ENCODE measurements at regions not wholly inside any gene's neighbourhood (a gene's known extent, or its start where the extent isn't known, plus 50 kb on each side); places are given as distances from the start of the nearest gene placed in this dataset.
A peak's percentile ranks its signal among the peaks of the same experiment; 100 is the strongest.

GRCh38 chr16:86063760-86064405 is 164.9 kb downstream of the IRF8 start:
- no peak for DNase-seq

- no peak for DNase-seq
Measured at GRCh38 chr16:86064431-86065250, 165.7 kb downstream of the IRF8 start.

GRCh38 chr16:86065711-86066110 is 166.7 kb downstream of the IRF8 start:
- no peak for DNase-seq

GRCh38 chr16:86066811-86067210 is 167.8 kb downstream of the IRF8 start:
- DNase-seq: no peak

GRCh38 chr16:86067516-86067915 is 168.6 kb downstream of the IRF8 start:
- no peak for DNase-seq

GRCh38 chr16:86067936-86068335 is 169.0 kb downstream of the IRF8 start:
- DNase-seq: no peak

- DNase-seq: no peak
Measured at GRCh38 chr16:86068722-86069121, 169.8 kb downstream of the IRF8 start.

- DNase-seq: no peak
Measured at GRCh38 chr16:86069736-86070298, 170.9 kb downstream of the IRF8 start.

- DNase-seq: no peak
Measured at GRCh38 chr16:86070484-86070883, 171.5 kb downstream of the IRF8 start.

- no peak for DNase-seq
Measured at GRCh38 chr16:86070971-86071370, 172.0 kb downstream of the IRF8 start.

- DNase-seq: no peak
Measured at GRCh38 chr16:86071611-86072240, 172.8 kb downstream of the IRF8 start.

- DNase-seq: peak; percentile 62
Measured at GRCh38 chr16:86072328-86073102, 173.6 kb downstream of the IRF8 start.

- DNase-seq: no peak
Measured at GRCh38 chr16:86073103-86073625, 174.2 kb downstream of the IRF8 start.

- DNase-seq: no peak
Measured at GRCh38 chr16:86073763-86074493, 175.0 kb downstream of the IRF8 start.

- no peak for DNase-seq
Measured at GRCh38 chr16:86074651-86075487, 175.9 kb downstream of the IRF8 start.

GRCh38 chr16:86075488-86075785 is 176.5 kb downstream of the IRF8 start:
- no peak for DNase-seq

GRCh38 chr16:86075839-86076440 is 177.0 kb downstream of the IRF8 start:
- no peak for DNase-seq

GRCh38 chr16:86076606-86077005 is 177.6 kb downstream of the IRF8 start:
- no peak for DNase-seq

GRCh38 chr16:86077243-86077940 is 178.4 kb downstream of the IRF8 start:
- no peak for DNase-seq

GRCh38 chr16:86078121-86078600 is 179.2 kb downstream of the IRF8 start:
- no peak for DNase-seq

Data from activated CD4-positive, alpha-beta T cell treated with anti-CD3 and anti-CD28 coated beads for 48 hours (primary cell).